CD4-positive, alpha-beta memory T cell (primary cell): ENCODE measurements at regions not wholly inside any gene's neighbourhood (a gene's known extent, or its start where the extent isn't known, plus 50 kb on each side); places are given as distances from the start of the nearest gene placed in this dataset.

ENCODE experiments used
- CTCF ChIA-PET: fragments of 350-600 bp; sonication (Branson Sonifier 250); formaldehyde crosslinking; loops from one replicate; lab custom pipeline; 2021; ENCODE audit warnings: inconsistent platforms; ENCODE audit not compliant: partially characterized antibody; lab: Charles Lee
- POLR2A ChIA-PET: fragments of 350-600 bp; sonication (Branson Sonifier 250); formaldehyde crosslinking; loops from one replicate; lab custom pipeline; 2021; ENCODE audit not compliant: partially characterized antibody; lab: Charles Lee
- DNase-seq, 5 donors: peaks; one replicate each; pipeline versions ENCODE4 v3.0.0 to v3.0.0-alpha.2; 2020 to 2022; ENCODE audit warnings: mixed read lengths in 1 of 5
- H3K27ac ChIP-seq: one replicate; pipeline ENCODE4 v1.7.0; 2013; ENCODE audit warnings: low read depth, low read length
- H3K27me3 ChIP-seq: 2 replicates; pipeline ENCODE4 v1.7.0; 2013; ENCODE audit warnings: mild to moderate bottlenecking, low read length, moderate library complexity; ENCODE audit not compliant: insufficient read depth
- H3K36me3 ChIP-seq: 2 replicates; pipeline ENCODE4 v1.7.0; 2013; ENCODE audit warnings: mild to moderate bottlenecking, low read length, moderate library complexity; ENCODE audit not compliant: insufficient read depth
- H3K4me1 ChIP-seq: 2 replicates; pipeline ENCODE4 v1.7.0; 2013; ENCODE audit warnings: mild to moderate bottlenecking, low read length, moderate library complexity; ENCODE audit not compliant: insufficient read depth
- H3K4me3 ChIP-seq, 2 donors: one replicate each; pipeline ENCODE4 v1.7.0; 2013; ENCODE audit warnings: low read length in 2 of 2, mild to moderate bottlenecking in 1 of 2
- H3K9me3 ChIP-seq, 2 donors: one replicate each; pipeline ENCODE4 v1.7.0; 2013; ENCODE audit warnings: low read length in 2 of 2, control low read depth in 1 of 2; ENCODE audit not compliant: control insufficient read depth in 1 of 2
- H3K27ac Mint-ChIP-seq, 7 donors: one replicate each; pipeline ENCODE4 v1.8.0; 2020 to 2021; ENCODE audit warnings: mixed read lengths in 7 of 7, mild to moderate bottlenecking in 6 of 7, inconsistent platforms in 3 of 7, moderate library complexity in 3 of 7
- H3K27me3 Mint-ChIP-seq, 2 donors: one replicate each; pipeline ENCODE4 v1.8.0; 2020 to 2021; ENCODE audit warnings: mixed read lengths in 2 of 2
- H3K36me3 Mint-ChIP-seq, 2 donors: one replicate each; pipeline ENCODE4 v1.8.0; 2020 to 2021; ENCODE audit warnings: mixed read lengths in 2 of 2, inconsistent platforms in 1 of 2, mild to moderate bottlenecking in 1 of 2
- H3K4me1 Mint-ChIP-seq, 4 donors: one replicate each; pipeline ENCODE4 v1.8.0; 2020 to 2021; ENCODE audit warnings: mixed read lengths in 4 of 4, mild to moderate bottlenecking in 1 of 4
- H3K4me3 Mint-ChIP-seq, 8 donors: one replicate each; pipeline ENCODE4 v1.8.0; 2020 to 2021; ENCODE audit warnings: mixed read lengths in 8 of 8, mild to moderate bottlenecking in 7 of 8, moderate library complexity in 6 of 8, inconsistent platforms in 3 of 8
- H3K9me3 Mint-ChIP-seq, 8 donors: one replicate each; pipeline ENCODE4 v1.8.0; 2020 to 2021; ENCODE audit warnings: mixed read lengths in 8 of 8, mild to moderate bottlenecking in 5 of 8, inconsistent platforms in 3 of 8, moderate library complexity in 1 of 8
- intact Hi-C: fragments of 100-400 bp; cut with micrococcal nuclease; formaldehyde crosslinking; loops from one replicate; pipeline ENCODE4 v1.15.1; 2023

GRCh38 chr2:123953846-123954245, 71.2 kb upstream of the CNTNAP5 start:
- Mint-ChIP-seq H3K27ac (no peak overlapping the region), H3K27me3 (no peaks in the 10 kb centered on the region), H3K9me3 (peaks cover 0 to 13% (median 5%) of the 10 kb centered on the region in 8 donors), H3K4me1 (no peaks in the 10 kb centered on the region), H3K4me3 (no peak overlapping the region), H3K36me3 (no peaks in the 10 kb centered on the region)
- intact Hi-C loops: no loop called here
- Histone ChIP-seq H3K4me3 (no peak overlapping the region), H3K36me3 (no peaks in the 10 kb centered on the region), H3K27me3 (no peaks in the 10 kb centered on the region), H3K9me3 (peaks cover 0 to 4% of the 10 kb centered on the region in 2 donors), H3K4me1 (no peaks in the 10 kb centered on the region), H3K27ac (no peak overlapping the region)
- ChIA-PET POLR2A (no interaction called here), CTCF (no interaction called here)
- no peak for DNase-seq

GRCh38 chr2:123958011-123958410, 67.1 kb upstream of the CNTNAP5 start:
- no peaks in the 10 kb centered on the region for H3K36me3 Mint-ChIP-seq
- H3K9me3 ChIP-seq: peaks cover 0 to 4% of the 10 kb centered on the region in 2 donors
- no peaks in the 10 kb centered on the region for H3K4me1 ChIP-seq
- H3K4me1 Mint-ChIP-seq: no peaks in the 10 kb centered on the region
- intact Hi-C loops: no loop called here
- POLR2A ChIA-PET: no interaction called here
- H3K27me3 ChIP-seq: no peaks in the 10 kb centered on the region
- CTCF ChIA-PET: interaction anchor here (1.3 kb wide), 1 partner anchor 11 kb away, joined by 3 read pairs; no protein-coding TSS in a partner anchor
- DNase-seq: no peak
- no peak overlapping the region for H3K4me3 Mint-ChIP-seq
- H3K27me3 Mint-ChIP-seq: no peaks in the 10 kb centered on the region
- no peaks in the 10 kb centered on the region for H3K36me3 ChIP-seq
- no peak overlapping the region for H3K27ac ChIP-seq
- H3K27ac Mint-ChIP-seq: no peak overlapping the region
- H3K4me3 ChIP-seq: no peak overlapping the region
- H3K9me3 Mint-ChIP-seq: peaks cover 0 to 30% (median 8%) of the 10 kb centered on the region in 8 donors

- ChIA-PET CTCF (no interaction called here), POLR2A (no interaction called here)
- Mint-ChIP-seq H3K4me1 (no peaks in the 10 kb centered on the region), H3K9me3 (peaks cover 0 to 38% (median 10%) of the 10 kb centered on the region in 8 donors), H3K36me3 (no peaks in the 10 kb centered on the region), H3K27ac (no peak overlapping the region), H3K27me3 (no peaks in the 10 kb centered on the region), H3K4me3 (no peak overlapping the region)
- no peak overlapping the region for H3K4me3 ChIP-seq
- no peak for DNase-seq
- H3K9me3 ChIP-seq: peaks cover 0 to 4% of the 10 kb centered on the region in 2 donors
- no peaks in the 10 kb centered on the region for H3K4me1 ChIP-seq
- intact Hi-C loops: no loop called here
- no peaks in the 10 kb centered on the region for H3K27me3 ChIP-seq
- H3K27ac ChIP-seq: no peak overlapping the region
- no peaks in the 10 kb centered on the region for H3K36me3 ChIP-seq
Observed at GRCh38 chr2:123961576-123961975, 63.5 kb upstream of the CNTNAP5 start.

- Mint-ChIP-seq H3K9me3 (peaks cover 2 to 24% (median 9%) of the 10 kb centered on the region in 8 donors), H3K27me3 (no peaks in the 10 kb centered on the region), H3K4me3 (no peak overlapping the region), H3K27ac (no peak overlapping the region), H3K4me1 (no peaks in the 10 kb centered on the region), H3K36me3 (no peaks in the 10 kb centered on the region)
- DNase-seq: no peak
- H3K36me3 ChIP-seq: no peaks in the 10 kb centered on the region
- H3K4me1 ChIP-seq: no peaks in the 10 kb centered on the region
- no peaks in the 10 kb centered on the region for H3K9me3 ChIP-seq
- ChIA-PET POLR2A (no interaction called here), CTCF (no interaction called here)
- no peak overlapping the region for H3K27ac ChIP-seq
- intact Hi-C loops: no loop called here
- H3K4me3 ChIP-seq: no peak overlapping the region
- H3K27me3 ChIP-seq: no peaks in the 10 kb centered on the region
Observed at GRCh38 chr2:123971564-123972318, 53.3 kb upstream of the CNTNAP5 start.
